GM19193 (cell line): ENCODE measurements at regions not wholly inside any gene's neighbourhood (a gene's known extent, or its start where the extent isn't known, plus 50 kb on each side); places are given as distances from the start of the nearest gene placed in this dataset.

Source experiments
- POLR2A ChIP-seq: IDR thresholded peaks from 4 replicates; pipeline ENCODE4 v1.6.1; 2011; ENCODE audit not compliant: insufficient read depth, insufficient read length; ENCODE audit errors: extremely low read depth

DNA sequence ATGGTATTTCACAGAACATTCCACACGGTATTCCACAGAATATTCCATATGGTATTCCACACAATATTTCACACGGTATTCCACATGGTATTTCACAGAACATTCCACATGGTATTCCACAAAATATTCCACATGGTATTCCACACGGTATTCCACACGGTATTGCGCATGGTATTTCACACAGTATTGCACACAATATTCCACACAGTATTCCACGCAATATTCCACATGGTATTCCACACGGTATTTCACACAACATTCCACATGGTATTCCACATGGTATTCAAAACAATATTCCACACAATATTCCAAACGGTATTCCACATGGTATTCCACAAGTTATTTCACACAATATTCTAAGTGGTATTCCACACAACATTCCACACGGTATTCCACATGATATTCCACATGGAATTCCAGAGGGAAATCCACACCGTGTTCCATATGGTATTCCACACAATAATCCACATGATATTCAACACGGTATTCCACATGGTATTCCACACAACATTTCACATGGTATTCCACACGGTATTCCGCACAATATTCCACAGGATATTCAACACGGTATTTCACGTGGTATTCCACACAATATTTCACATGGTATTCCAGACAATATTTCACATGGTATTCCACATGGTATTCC, 136.7 kb upstream of the CHST15 start:
- no peak for TF ChIP-seq POLR2A

DNA sequence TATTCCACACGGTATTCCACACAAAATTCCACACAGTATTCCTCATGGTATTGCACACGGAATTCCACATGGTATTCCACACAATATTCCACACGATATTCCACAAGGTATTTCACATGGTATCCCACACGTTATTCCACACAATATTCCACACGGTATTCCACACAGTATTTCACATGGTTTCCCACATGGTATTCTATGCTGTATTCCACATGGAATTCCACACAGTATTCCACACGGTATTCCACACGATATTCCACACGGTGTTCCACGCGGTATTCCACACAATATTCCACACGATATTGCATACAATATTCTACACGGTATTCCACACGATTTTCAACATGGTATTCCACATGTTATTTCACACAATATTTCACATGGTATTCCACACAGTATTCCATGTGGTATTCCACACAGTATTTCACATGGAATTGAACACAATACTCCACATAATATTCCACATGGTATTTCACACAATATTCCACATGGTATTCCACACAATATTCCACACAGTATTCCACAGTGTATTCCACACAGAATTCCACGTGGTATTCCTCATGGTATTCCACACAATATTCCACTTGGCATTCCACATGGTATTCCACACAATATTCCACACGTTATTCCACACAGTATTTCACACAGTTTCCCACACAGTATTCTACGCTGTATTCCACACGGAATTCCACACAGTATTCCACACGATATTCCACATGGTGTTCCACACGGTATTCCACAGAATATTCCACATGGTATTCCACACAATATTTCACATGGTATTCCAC, 136.0 kb upstream of the CHST15 start:
- TF ChIP-seq POLR2A = no peak

DNA sequence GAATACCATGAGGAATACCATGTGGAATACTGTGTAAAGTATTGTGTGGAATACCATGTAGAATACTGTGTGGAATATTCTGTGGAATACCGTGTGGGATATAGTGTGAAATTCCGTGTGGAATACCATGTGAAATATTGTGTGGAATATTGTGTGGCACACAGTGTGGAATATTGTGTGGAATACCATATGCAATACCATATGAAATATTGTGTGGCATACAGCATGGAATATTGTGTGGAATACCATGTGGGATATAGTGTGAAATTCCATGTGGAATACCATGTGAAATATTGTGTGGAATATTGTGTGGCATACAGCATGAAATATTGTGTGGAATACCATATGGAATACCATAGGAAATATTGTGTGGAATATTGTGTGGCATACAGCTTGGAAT, 135.1 kb upstream of the CHST15 start:
- TF ChIP-seq POLR2A = no peak

DNA sequence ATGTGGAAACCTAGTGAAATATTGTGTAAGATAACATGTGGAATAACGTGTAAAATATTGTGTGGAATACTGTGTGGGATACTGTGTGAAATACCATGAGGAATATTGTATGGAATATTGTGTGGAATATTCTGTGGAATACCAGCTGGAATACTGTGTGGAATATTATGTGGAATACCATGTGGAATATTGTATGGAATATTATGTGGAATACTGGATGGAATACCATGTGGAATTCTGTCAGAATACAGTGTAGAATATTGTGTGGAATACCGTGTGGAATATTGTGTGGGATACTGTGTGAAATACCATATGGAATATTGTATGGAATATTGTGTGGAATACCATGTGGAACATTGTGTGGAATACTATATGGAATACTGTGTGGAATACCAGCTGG, 134.6 kb upstream of the CHST15 start:
- TF ChIP-seq POLR2A = no peak

- TF ChIP-seq POLR2A = no peak
Measured at GRCh38 chr10:124227055-124227975, 133.9 kb upstream of the CHST15 start.

- no peak for TF ChIP-seq POLR2A
Measured at GRCh38 chr10:124226271-124227054, 133.1 kb upstream of the CHST15 start.

GRCh38 chr10:124225467-124226270, 132.3 kb upstream of the CHST15 start:
- no peak for TF ChIP-seq POLR2A

GRCh38 chr10:124225029-124225466, 131.7 kb upstream of the CHST15 start:
- TF ChIP-seq POLR2A = no peak

- TF ChIP-seq POLR2A = no peak
Measured at GRCh38 chr10:124224331-124225028, 131.1 kb upstream of the CHST15 start.

DNA sequence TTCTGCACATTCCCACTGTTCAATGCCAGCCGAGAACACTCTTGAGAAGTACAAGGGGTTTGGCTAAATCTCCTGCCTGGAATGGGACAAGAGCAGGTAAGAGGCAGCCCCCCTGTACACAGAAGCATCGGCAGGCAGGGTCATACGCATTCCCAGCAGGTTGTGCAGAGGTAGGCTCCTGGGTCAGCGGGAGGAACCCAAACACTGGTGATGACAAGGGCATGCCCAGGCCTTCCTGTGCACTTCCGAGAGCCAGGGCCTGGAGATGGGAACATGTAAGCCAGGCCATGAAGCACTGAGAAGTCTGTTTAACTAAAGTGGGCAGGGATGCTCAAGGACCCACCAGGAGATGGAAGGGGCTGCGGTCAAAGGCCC, 130.3 kb upstream of the CHST15 start:
- TF ChIP-seq POLR2A = no peak

DNA sequence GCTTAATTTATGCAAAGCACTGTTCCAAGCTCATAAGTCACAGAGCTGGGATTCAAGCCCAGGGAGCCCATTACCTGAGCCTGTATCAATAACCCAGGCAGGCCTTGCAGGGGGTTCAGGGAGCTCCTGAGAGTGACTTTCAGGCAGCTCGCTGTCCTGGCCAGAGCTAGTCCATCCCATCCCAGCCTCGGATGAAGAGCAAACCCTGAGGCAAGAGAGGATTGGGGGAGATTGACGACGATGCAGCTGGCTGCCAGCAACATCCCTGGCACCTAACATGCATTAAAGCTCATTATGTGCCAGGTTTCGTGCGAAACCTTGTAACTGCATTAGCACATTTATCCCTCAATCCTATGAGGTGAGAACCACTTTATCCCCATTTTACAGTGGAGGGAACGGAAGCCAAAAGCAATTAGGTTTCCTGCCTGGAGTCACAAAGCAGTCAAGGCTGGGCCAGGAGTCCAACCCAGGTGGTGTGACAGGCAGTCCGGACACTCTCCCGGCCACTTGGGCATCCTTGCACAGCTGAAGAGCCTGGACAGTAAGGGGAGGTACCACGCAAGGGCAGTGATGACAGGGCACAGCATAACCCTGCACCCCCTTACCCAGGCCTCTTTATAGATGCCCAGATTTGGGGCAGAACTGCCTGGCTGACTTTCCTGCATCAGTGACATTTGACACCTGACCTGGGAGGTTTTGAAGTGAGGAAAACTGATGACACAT, 129.8 kb upstream of the CHST15 start:
- no peak for TF ChIP-seq POLR2A

GRCh38 chr10:124222318-124222987, 129.1 kb upstream of the CHST15 start:
- TF ChIP-seq POLR2A = no peak
